ENCODE measurements at regions not wholly inside any gene's neighbourhood (a gene's known extent, or its start where the extent isn't known, plus 50 kb on each side); places are given as distances from the start of the nearest gene placed in this dataset.

- TF ChIP-seq EZH2phosphoT487 (IDR thresholded peaks at IDR 0.05; ENCODE audit: unreplicated experiment) = no peak
- TF ChIP-seq CTCF (conservative IDR thresholded peaks at IDR 0.05; ENCODE audit: low read depth in 2 of 2) = no peak
- TF ChIP-seq POLR2AphosphoS5 (IDR thresholded peaks at IDR 0.05; ENCODE audit: low read depth) = no peak
- no peak for TF ChIP-seq STAT1 (IDR thresholded peaks at IDR 0.05; ENCODE audit: unreplicated experiment)
- TF ChIP-seq EZH2 (IDR thresholded peaks at IDR 0.05; ENCODE audit: low read depth, unreplicated experiment) = no peak
- no peak for TF ChIP-seq REST (IDR thresholded peaks at IDR 0.05; ENCODE audit: unreplicated experiment)
Measured at GRCh38 chr16:5449901-5450300, 352.3 kb upstream of the EEF2KMT start.
